Choroid plexus epithelial cell (primary cell): ENCODE measurements at regions not wholly inside any gene's neighbourhood (a gene's known extent, or its start where the extent isn't known, plus 50 kb on each side); places are given as distances from the start of the nearest gene placed in this dataset.

Source experiments
- DNase-seq: peaks from one replicate; pipeline ENCODE4 v3.0.0-alpha.2; 2010; ENCODE audit warnings: low read depth
- H3K4me3 ChIP-seq: 2 replicates; pipeline ENCODE4 v1.5.1; 2011; ENCODE audit warnings: low read depth, mild to moderate bottlenecking, control low read depth, low read length, moderate library complexity
- CTCF ChIP-seq: conservative IDR thresholded peaks from 2 replicates; pipeline ENCODE4 v1.5.1; 2011; ENCODE audit warnings: low read depth, mild to moderate bottlenecking, control low read depth, inconsistent platforms, low read length, moderate library complexity

GRCh38 chr20:48422242-48422960, 405.4 kb downstream of the PREX1 start:
- no peak overlapping the region for H3K4me3 ChIP-seq

GRCh38 chr20:48421547-48421946, 406.3 kb downstream of the PREX1 start:
- no peak overlapping the region for H3K4me3 ChIP-seq
- TF ChIP-seq CTCF: no peak
- DNase-seq: no peak

More at GRCh38 chr20:48422242-48422960, 405.4 kb downstream of the PREX1 start:
- no peak for DNase-seq
- TF ChIP-seq CTCF: no peak

GRCh38 chr20:48420176-48420575, 407.6 kb downstream of the PREX1 start:
- TF ChIP-seq CTCF: no peak
- no peak overlapping the region for H3K4me3 ChIP-seq
- no peak for DNase-seq

- no peak for TF ChIP-seq CTCF
- no peak for DNase-seq
- no peak overlapping the region for H3K4me3 ChIP-seq
These were observed 408.6 kb downstream of the PREX1 start for GRCh38 chr20:48419173-48419572.

- no peak for DNase-seq
- no peak for TF ChIP-seq CTCF
- H3K4me3 ChIP-seq: no peak overlapping the region
These were observed 411.8 kb downstream of the PREX1 start for GRCh38 chr20:48416002-48416401.

GRCh38 chr20:48414786-48415185, 413.0 kb downstream of the PREX1 start:
- TF ChIP-seq CTCF: no peak
- DNase-seq: peak; percentile 4

GRCh38 chr20:48411919-48412522, 415.8 kb downstream of the PREX1 start:
- DNase-seq: no peak
- no peak overlapping the region for H3K4me3 ChIP-seq
- no peak for TF ChIP-seq CTCF

More at GRCh38 chr20:48414786-48415185, 413.0 kb downstream of the PREX1 start:
- H3K4me3 ChIP-seq: no peak overlapping the region
